ENCODE measurements at regions not wholly inside any gene's neighbourhood (a gene's known extent, or its start where the extent isn't known, plus 50 kb on each side); places are given as distances from the start of the nearest gene placed in this dataset.

GRCh38 chr1:112318698-112319370 is 77.2 kb upstream of the CTTNBP2NL start:
- Mint-ChIP-seq H3K4me1 (ENCODE audit: low read depth) (no peaks in the 10 kb centered on the region), H3K9me3 (no peaks in the 10 kb centered on the region), H3K36me3 (ENCODE audit: low read depth) (no peaks in the 10 kb centered on the region), H3K4me3 (no peak overlapping the region), H3K27me3 (peaks cover 26% of the 10 kb centered on the region), H3K27ac (no peak overlapping the region)
- CTCF ChIA-PET: no interaction called here
- Histone ChIP-seq H3K27ac (ENCODE audit: low read depth in 1 of 2, low read length in 2 of 2) (no peak overlapping the region), H3K4me3 (ENCODE audit: low read length) (no peak overlapping the region), H3K27me3 (ENCODE audit: control insufficient read depth in 1 of 2, insufficient read depth in 2 of 2, low read length in 2 of 2) (peaks cover 0 to 9% of the 10 kb centered on the region in 2 experiments), H3K4me1 (ENCODE audit: insufficient read depth, low read length) (no peaks in the 10 kb centered on the region), H3K9me3 (ENCODE audit: control insufficient read depth in 1 of 2, insufficient read depth in 1 of 2, low read length in 2 of 2) (no peaks in the 10 kb centered on the region), H3K36me3 (ENCODE audit: insufficient read depth, low read length) (no peaks in the 10 kb centered on the region)
- TF ChIP-seq, protein P1, sequence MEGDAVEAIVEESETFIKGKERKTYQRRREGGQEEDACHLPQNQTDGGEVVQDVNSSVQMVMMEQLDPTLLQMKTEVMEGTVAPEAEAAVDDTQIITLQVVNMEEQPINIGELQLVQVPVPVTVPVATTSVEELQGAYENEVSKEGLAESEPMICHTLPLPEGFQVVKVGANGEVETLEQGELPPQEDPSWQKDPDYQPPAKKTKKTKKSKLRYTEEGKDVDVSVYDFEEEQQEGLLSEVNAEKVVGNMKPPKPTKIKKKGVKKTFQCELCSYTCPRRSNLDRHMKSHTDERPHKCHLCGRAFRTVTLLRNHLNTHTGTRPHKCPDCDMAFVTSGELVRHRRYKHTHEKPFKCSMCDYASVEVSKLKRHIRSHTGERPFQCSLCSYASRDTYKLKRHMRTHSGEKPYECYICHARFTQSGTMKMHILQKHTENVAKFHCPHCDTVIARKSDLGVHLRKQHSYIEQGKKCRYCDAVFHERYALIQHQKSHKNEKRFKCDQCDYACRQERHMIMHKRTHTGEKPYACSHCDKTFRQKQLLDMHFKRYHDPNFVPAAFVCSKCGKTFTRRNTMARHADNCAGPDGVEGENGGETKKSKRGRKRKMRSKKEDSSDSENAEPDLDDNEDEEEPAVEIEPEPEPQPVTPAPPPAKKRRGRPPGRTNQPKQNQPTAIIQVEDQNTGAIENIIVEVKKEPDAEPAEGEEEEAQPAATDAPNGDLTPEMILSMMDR (IDR thresholded peaks at IDR 0.05): no peak
- POLR2A ChIA-PET: no interaction called here
- intact Hi-C loops (cut with DNase I, micrococcal nuclease): no loop called here
- ATAC-seq (ENCODE audit: poor library complexity) (no peak), DNase-seq (no peak)

DNA sequence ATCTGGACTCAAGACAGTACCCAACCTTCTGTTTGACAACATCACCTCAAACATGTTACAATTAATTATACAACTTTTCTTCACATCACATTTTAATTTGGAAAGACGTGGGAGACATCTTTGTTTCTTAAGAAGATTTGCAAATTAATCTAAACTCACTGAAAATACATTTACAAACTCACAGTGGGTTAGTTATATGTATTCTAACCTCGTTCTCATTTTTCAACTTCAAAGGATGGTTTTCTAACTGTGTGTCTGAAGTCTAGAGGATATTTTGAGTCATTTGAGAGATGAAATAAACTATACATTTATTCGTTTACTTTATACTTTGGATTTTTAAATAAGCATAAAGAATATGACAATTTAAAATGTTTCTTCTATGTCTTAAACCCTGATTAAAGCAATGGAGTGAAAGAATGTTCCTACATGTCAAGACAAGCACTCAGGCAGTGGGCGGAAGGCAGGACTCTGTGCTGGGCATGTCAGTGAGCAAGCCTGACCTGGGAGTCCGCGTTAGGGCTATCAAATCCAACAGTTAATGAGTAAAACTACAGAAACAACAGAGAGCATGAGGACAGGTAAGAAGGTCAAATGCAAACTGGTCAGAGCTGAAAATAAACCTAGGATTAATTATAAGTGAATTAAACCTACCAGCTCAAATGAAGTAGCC is 76.5 kb upstream of the CTTNBP2NL start:
- H3K27ac Mint-ChIP-seq: no peak overlapping the region
- POLR2A ChIA-PET: no interaction called here
- H3K4me3 Mint-ChIP-seq: no peak overlapping the region
- CTCF ChIA-PET: no interaction called here
- DNase-seq: no peak
- no peak overlapping the region for H3K27ac ChIP-seq (ENCODE audit: low read depth in 1 of 2, low read length in 2 of 2)
- H3K27me3 Mint-ChIP-seq: peaks cover 33% of the 10 kb centered on the region
- no peaks in the 10 kb centered on the region for H3K4me1 Mint-ChIP-seq (ENCODE audit: low read depth)
- H3K4me1 ChIP-seq (ENCODE audit: insufficient read depth, low read length): no peaks in the 10 kb centered on the region
- TF ChIP-seq, protein P1 (IDR thresholded peaks at IDR 0.05): no peak
- no peaks in the 10 kb centered on the region for H3K9me3 ChIP-seq (ENCODE audit: control insufficient read depth in 1 of 2, insufficient read depth in 1 of 2, low read length in 2 of 2)
- intact Hi-C loops (cut with DNase I, micrococcal nuclease): no loop called here
- no peaks in the 10 kb centered on the region for H3K36me3 Mint-ChIP-seq (ENCODE audit: low read depth)
- H3K4me3 ChIP-seq (ENCODE audit: low read length): no peak overlapping the region
- no peaks in the 10 kb centered on the region for H3K9me3 Mint-ChIP-seq
- H3K36me3 ChIP-seq (ENCODE audit: insufficient read depth, low read length): no peaks in the 10 kb centered on the region
- no peak for ATAC-seq (ENCODE audit: poor library complexity)
- H3K27me3 ChIP-seq (ENCODE audit: control insufficient read depth in 1 of 2, insufficient read depth in 2 of 2, low read length in 2 of 2): peaks cover 0 to 6% of the 10 kb centered on the region in 2 experiments

GRCh38 chr1:112320058-112320457 is 76.0 kb upstream of the CTTNBP2NL start:
- POLR2A ChIA-PET: no interaction called here
- Histone ChIP-seq H3K36me3 (ENCODE audit: insufficient read depth, low read length) (no peaks in the 10 kb centered on the region), H3K4me1 (ENCODE audit: insufficient read depth, low read length) (no peaks in the 10 kb centered on the region), H3K27ac (ENCODE audit: low read depth in 1 of 2, low read length in 2 of 2) (no peak overlapping the region), H3K4me3 (ENCODE audit: low read length) (no peak overlapping the region), H3K9me3 (ENCODE audit: control insufficient read depth in 1 of 2, insufficient read depth in 1 of 2, low read length in 2 of 2) (no peaks in the 10 kb centered on the region), H3K27me3 (ENCODE audit: control insufficient read depth in 1 of 2, insufficient read depth in 2 of 2, low read length in 2 of 2) (peaks cover 0 to 6% of the 10 kb centered on the region in 2 experiments)
- Mint-ChIP-seq H3K36me3 (ENCODE audit: low read depth) (no peaks in the 10 kb centered on the region), H3K4me1 (ENCODE audit: low read depth) (no peaks in the 10 kb centered on the region), H3K9me3 (no peaks in the 10 kb centered on the region), H3K4me3 (no peak overlapping the region), H3K27me3 (peaks cover 34% of the 10 kb centered on the region), H3K27ac (no peak overlapping the region)
- no peak for DNase-seq
- CTCF ChIA-PET: no interaction called here
- ATAC-seq (ENCODE audit: poor library complexity): no peak
- intact Hi-C loops (cut with DNase I, micrococcal nuclease): no loop called here
- TF ChIP-seq, protein P1 (IDR thresholded peaks at IDR 0.05): no peak
